Naive B cell (primary cell): ENCODE measurements at regions not wholly inside any gene's neighbourhood (a gene's known extent, or its start where the extent isn't known, plus 50 kb on each side); places are given as distances from the start of the nearest gene placed in this dataset.

Source experiments
- ATAC-seq, 2 donors: fragments of 150-1000 bp; cut with Tn5 transposase; 2 replicates each; pipeline ENCODE4 v1.10.0; 2021; ENCODE audit warnings: low read depth in 2 of 2, mild to moderate bottlenecking in 2 of 2, moderate library complexity in 2 of 2
- DNase-seq: peaks from one replicate; pipeline ENCODE4 v3.0.0; 2022
- H3K27ac Mint-ChIP-seq, 6 donors: one replicate each; pipeline ENCODE4 v1.8.0; 2020 to 2022; ENCODE audit warnings: mild to moderate bottlenecking in 6 of 6, mixed read lengths in 6 of 6, moderate library complexity in 5 of 6, inconsistent platforms in 2 of 6
- H3K27me3 Mint-ChIP-seq, 3 donors: one replicate each; pipeline ENCODE4 v1.8.0; 2021 to 2022; ENCODE audit warnings: mixed read lengths in 3 of 3, mild to moderate bottlenecking in 1 of 3
- H3K36me3 Mint-ChIP-seq, 2 donors: one replicate each; pipeline ENCODE4 v1.8.0; 2020 to 2022; ENCODE audit warnings: mixed read lengths in 2 of 2, inconsistent platforms in 1 of 2, mild to moderate bottlenecking in 1 of 2
- H3K4me1 Mint-ChIP-seq, 3 donors: one replicate each; pipeline ENCODE4 v1.8.0; 2020 to 2022; ENCODE audit warnings: mixed read lengths in 3 of 3, inconsistent platforms in 1 of 3, mild to moderate bottlenecking in 1 of 3, moderate library complexity in 1 of 3
- H3K4me3 Mint-ChIP-seq, 8 donors: one replicate each; pipeline ENCODE4 v1.8.0; 2020 to 2022; ENCODE audit warnings: mild to moderate bottlenecking in 8 of 8, mixed read lengths in 8 of 8, moderate library complexity in 8 of 8, inconsistent platforms in 2 of 8
- H3K9me3 Mint-ChIP-seq, 7 donors: one replicate each; pipeline ENCODE4 v1.8.0; 2020 to 2022; ENCODE audit warnings: mixed read lengths in 7 of 7, mild to moderate bottlenecking in 5 of 7, inconsistent platforms in 2 of 7, moderate library complexity in 1 of 7

- DNase-seq (no peak), ATAC-seq (no peak)
- Mint-ChIP-seq H3K27ac (peak overlapping the region in 1 of 6 donors; percentile 81), H3K4me1 (no peaks in the 10 kb centered on the region), H3K27me3 (peaks cover 0 to 5% (median 0%) of the 10 kb centered on the region in 3 donors), H3K9me3 (peaks cover 0 to 6% (median 5%) of the 10 kb centered on the region in 7 donors), H3K4me3 (no peak overlapping the region), H3K36me3 (peaks cover 0 to 7% of the 10 kb centered on the region in 2 donors)
Measured at GRCh38 chr7:45984386-45985295, 63.6 kb upstream of the IGFBP3 start.

GRCh38 chr7:45983720-45984255, 62.7 kb upstream of the IGFBP3 start:
- H3K27ac Mint-ChIP-seq = no peak overlapping the region
- no peak for DNase-seq
- peaks cover 0 to 12% of the 10 kb centered on the region in 2 donors for H3K36me3 Mint-ChIP-seq

DNA sequence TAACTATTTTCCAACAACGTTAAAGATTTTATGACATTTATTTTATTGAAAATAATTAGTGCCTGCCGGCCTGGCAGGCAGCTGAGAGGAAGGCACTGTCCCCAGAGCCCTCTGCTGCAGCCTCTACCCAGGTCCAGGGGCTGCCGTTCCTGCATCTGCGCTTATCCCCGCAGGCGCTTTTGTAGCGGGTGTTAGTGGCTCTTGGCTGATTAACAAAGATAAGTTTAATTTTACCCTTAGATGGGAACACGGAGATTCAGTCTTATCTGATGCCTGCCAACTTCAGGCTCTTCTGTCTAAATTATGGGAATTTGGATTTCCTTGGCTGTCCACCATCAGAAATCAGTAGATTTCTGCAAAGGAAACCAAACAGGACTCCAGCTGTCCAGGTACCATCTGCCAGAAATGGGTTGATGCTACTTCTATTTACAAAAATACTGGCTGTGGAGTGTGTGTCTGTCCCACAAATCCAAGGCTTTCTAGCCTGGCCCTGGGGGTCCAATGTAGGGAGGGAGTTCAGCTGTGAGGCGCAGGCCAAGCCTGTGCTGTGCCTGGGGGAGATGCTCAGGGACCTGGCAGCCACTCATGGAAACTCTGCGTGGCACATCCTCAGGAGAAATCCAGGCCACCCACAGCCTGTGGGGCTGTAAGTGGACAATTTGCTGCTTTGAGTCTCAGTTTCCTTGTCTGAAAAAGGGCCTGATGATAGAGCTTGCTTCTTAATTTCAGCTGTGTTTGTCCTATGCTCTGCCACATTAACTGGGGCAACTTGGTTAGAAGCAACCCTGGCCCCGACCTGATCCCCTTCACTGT, 62.0 kb upstream of the IGFBP3 start:
- no peak overlapping the region for H3K4me3 Mint-ChIP-seq
- H3K27ac Mint-ChIP-seq = no peak overlapping the region
- peaks cover 0 to 12% of the 10 kb centered on the region in 2 donors for H3K36me3 Mint-ChIP-seq
- H3K4me1 Mint-ChIP-seq = no peaks in the 10 kb centered on the region
- H3K9me3 Mint-ChIP-seq = peaks cover 0 to 6% (median 5%) of the 10 kb centered on the region in 7 donors
- no peak for ATAC-seq
- H3K27me3 Mint-ChIP-seq = peaks cover 0 to 5% (median 0%) of the 10 kb centered on the region in 3 donors
- no peak for DNase-seq

More at GRCh38 chr7:45983720-45984255, 62.7 kb upstream of the IGFBP3 start:
- no peak for ATAC-seq
- Mint-ChIP-seq H3K27me3 (peaks cover 0 to 5% (median 0%) of the 10 kb centered on the region in 3 donors), H3K9me3 (peaks cover 0 to 6% (median 5%) of the 10 kb centered on the region in 7 donors), H3K4me3 (no peak overlapping the region), H3K4me1 (no peaks in the 10 kb centered on the region)

DNA sequence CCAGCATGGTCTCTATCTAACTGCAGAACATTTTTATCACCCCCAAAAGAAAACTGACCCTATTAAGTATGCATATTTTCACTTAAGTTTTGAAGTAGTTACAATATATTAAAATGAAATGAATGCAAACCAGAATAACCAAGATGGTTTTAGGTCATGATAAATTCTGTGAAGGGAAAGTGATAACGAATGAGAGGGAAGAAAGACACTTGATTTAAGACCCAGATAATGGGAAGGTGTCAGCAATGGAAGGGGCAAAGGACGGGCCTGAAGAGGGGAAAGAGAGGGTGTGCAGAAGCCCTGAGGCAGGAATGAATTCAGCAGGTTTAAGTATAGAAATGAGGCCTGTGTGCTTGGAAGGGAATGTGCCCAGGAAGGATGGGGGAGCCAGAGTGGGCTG, 61.1 kb upstream of the IGFBP3 start:
- no peak for ATAC-seq
- Mint-ChIP-seq H3K4me1 (no peaks in the 10 kb centered on the region), H3K36me3 (peaks cover 0 to 12% of the 10 kb centered on the region in 2 donors), H3K27me3 (peaks cover 0 to 5% (median 0%) of the 10 kb centered on the region in 3 donors), H3K4me3 (no peak overlapping the region), H3K9me3 (peaks cover 0 to 6% (median 5%) of the 10 kb centered on the region in 7 donors), H3K27ac (peak overlapping the region in 1 of 6 donors; percentile 46)
- DNase-seq = no peak

DNA sequence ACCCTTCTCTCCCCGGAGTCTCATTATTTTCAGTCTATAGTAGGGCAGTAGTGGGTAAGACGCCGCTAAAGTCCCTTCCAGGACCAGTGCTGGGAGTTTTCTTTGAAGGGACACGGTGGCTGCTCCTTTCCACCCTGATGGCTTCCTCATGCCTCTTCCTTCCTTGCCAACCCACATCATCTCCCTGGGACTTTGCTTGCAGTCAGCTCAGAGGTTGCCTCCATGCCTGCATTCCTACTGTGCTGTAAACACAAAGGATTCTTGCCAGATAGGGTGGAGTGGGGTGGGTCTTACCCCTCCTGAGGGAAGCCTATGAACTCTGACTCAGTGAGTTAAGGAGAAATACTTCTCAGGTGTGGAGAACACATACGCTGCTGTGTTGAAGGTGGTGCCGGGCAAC, 59.9 kb upstream of the IGFBP3 start:
- Mint-ChIP-seq H3K9me3 (peaks cover 0 to 6% (median 5%) of the 10 kb centered on the region in 7 donors), H3K4me3 (no peak overlapping the region), H3K36me3 (peaks cover 0 to 12% of the 10 kb centered on the region in 2 donors), H3K27me3 (no peaks in the 10 kb centered on the region), H3K4me1 (no peaks in the 10 kb centered on the region), H3K27ac (no peak overlapping the region)
- ATAC-seq (no peak), DNase-seq (no peak)

- peaks cover 0 to 12% of the 10 kb centered on the region in 2 donors for H3K36me3 Mint-ChIP-seq
- H3K27ac Mint-ChIP-seq = peak overlapping the region in 1 of 6 donors; percentile 64
- ATAC-seq (no peak), DNase-seq (no peak)
- H3K9me3 Mint-ChIP-seq = peaks cover 0 to 6% (median 5%) of the 10 kb centered on the region in 7 donors
- H3K4me3 Mint-ChIP-seq = no peak overlapping the region
- no peaks in the 10 kb centered on the region for H3K4me1 Mint-ChIP-seq
- no peaks in the 10 kb centered on the region for H3K27me3 Mint-ChIP-seq
Measured at GRCh38 chr7:45980181-45980905, 59.3 kb upstream of the IGFBP3 start.

DNA sequence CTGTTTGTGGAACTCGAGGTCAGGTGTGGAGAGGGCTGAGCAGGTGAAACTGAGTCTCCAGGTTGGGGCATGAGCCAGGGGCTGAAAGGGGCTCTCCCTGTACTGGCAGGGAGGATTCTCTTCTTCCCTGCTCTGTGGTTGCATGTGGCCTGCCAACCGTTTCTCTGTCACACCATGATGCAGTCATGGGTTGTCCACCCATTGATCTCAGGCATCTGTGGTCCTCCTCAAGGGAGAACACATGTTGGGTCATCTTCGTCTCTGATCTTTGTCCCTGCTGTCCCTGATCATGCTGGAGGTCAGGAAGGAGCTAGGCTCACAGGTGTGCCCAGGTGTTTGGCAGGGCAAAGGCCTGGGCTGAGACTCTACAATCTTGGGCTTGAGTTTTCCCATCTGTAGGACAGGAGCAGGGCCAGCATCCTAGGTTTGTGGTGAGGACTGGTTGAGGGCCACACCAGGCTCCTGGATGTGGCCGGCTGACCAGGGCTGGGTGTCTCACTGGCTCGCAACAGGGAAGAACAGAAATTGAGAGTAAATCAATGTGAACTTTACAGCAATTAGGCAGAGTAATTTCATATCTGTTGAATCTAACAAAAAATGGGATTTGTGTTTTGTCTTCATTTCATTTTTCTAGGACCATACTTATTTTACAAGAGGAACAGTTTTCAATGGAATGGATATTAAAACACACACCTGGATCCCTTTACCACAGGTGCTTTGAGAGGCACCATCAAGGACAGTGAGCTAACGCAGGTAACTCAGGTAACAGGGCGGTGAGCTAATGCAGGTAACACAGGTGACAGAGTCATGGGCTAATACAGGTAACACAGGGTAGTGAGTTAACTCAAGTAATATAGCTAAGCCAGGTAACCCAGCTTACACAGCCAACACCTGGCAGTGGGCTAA, 58.5 kb upstream of the IGFBP3 start:
- Mint-ChIP-seq H3K4me3 (no peak overlapping the region), H3K36me3 (peaks cover 0 to 12% of the 10 kb centered on the region in 2 donors), H3K27ac (no peak overlapping the region), H3K9me3 (peaks cover 0 to 7% (median 5%) of the 10 kb centered on the region in 7 donors), H3K27me3 (no peaks in the 10 kb centered on the region), H3K4me1 (no peaks in the 10 kb centered on the region)
- ATAC-seq (no peak), DNase-seq (no peak)

DNA sequence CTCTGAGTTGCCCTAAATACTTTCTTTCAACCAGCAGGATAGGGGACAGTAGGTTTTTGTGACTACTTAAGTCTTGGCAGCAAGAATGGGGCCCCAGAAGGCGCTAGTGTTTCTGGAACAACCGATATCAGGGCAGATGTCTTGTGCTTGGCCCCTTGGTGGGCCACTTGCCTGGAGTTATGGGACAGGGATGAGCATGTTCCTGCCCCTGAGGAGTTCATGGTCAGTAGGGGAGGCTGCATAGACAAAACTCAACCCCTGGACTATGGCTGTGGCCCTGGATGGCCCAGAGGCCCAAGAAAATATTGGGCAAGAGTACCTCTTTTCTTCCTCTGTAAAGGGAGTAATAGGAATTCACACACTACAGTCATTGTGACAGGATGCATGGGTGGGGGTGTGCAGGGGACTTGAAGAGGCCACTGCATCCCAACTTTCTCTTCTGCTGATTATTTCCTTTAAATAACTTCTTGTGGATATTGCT, 57.7 kb upstream of the IGFBP3 start:
- DNase-seq (no peak), ATAC-seq (no peak)
- peaks cover 0 to 7% (median 5%) of the 10 kb centered on the region in 7 donors for H3K9me3 Mint-ChIP-seq
- no peaks in the 10 kb centered on the region for H3K4me1 Mint-ChIP-seq
- H3K27ac Mint-ChIP-seq = no peak overlapping the region
- no peaks in the 10 kb centered on the region for H3K27me3 Mint-ChIP-seq
- peaks cover 0 to 12% of the 10 kb centered on the region in 2 donors for H3K36me3 Mint-ChIP-seq
- no peak overlapping the region for H3K4me3 Mint-ChIP-seq

DNA sequence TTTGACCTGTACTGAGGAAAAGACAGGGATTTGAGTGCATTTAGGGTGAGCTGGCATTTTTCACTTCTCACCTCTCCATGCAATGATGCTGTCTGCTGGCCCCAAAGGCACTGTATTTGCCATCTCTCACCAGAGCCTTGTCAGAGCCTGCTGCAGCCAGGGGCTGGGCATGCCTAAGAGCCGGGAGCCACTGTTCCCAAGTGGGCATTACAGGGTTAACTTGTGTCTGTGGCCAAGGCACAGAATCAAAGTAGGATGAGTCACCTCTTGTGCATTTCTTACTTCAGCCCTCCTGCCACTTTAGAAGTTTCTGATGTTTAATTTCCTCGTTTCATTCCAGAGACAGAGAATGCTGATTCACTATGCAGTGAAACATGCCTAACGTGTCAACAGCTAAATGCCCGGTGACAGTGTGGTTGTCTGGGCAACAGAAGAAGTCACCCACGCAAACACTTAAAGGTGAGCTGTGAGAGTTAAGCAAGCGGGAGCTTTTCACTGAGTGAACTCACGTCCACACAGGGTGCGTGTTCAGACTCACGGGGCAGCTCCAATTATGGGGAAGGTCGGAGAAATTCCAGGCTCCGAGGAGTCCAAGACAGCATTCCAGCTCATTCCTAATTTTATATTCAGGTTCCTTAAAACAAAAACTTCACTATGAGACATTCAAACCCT, 57.1 kb upstream of the IGFBP3 start:
- Mint-ChIP-seq H3K27ac (no peak overlapping the region), H3K36me3 (peaks cover 0 to 12% of the 10 kb centered on the region in 2 donors), H3K4me1 (no peaks in the 10 kb centered on the region), H3K27me3 (peaks cover 0 to under 1% (median 0%) of the 10 kb centered on the region in 3 donors), H3K4me3 (no peak overlapping the region), H3K9me3 (peaks cover 0 to 7% (median 5%) of the 10 kb centered on the region in 7 donors)
- DNase-seq (no peak), ATAC-seq (no peak)

GRCh38 chr7:45977256-45977780, 56.2 kb upstream of the IGFBP3 start:
- Mint-ChIP-seq H3K4me3 (no peak overlapping the region), H3K36me3 (peaks cover 0 to 12% of the 10 kb centered on the region in 2 donors), H3K9me3 (peaks cover 0 to 4% (median 3%) of the 10 kb centered on the region in 7 donors), H3K27me3 (peaks cover 0 to 7% (median 0%) of the 10 kb centered on the region in 3 donors), H3K4me1 (no peaks in the 10 kb centered on the region), H3K27ac (no peak overlapping the region)
- ATAC-seq (no peak), DNase-seq (no peak)

DNA sequence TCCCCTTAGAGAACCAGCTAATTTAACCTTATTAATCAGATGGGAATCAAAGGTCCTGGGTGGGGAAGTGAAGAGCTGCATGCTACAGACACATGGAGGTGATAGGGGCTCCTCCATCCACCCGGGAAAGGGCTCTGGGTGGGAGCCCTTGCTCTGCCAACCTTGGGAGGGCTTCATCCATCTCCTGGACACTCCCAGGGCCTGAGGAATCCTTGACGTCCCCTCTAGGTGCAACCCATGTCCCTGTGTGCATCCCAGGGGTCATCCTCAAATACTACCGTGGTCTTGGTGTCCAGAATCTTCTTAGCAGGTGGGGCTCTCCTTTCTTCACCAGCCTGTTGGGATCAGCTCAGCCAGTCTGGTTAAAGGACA, 55.4 kb upstream of the IGFBP3 start:
- H3K9me3 Mint-ChIP-seq = peaks cover 0 to 3% (median 0%) of the 10 kb centered on the region in 7 donors
- no peak overlapping the region for H3K4me3 Mint-ChIP-seq
- H3K4me1 Mint-ChIP-seq = no peaks in the 10 kb centered on the region
- ATAC-seq (no peak), DNase-seq (no peak)
- H3K27me3 Mint-ChIP-seq = peaks cover 0 to 7% (median 4%) of the 10 kb centered on the region in 3 donors
- H3K27ac Mint-ChIP-seq = no peak overlapping the region
- peaks cover 0 to 10% of the 10 kb centered on the region in 2 donors for H3K36me3 Mint-ChIP-seq
